PC-9 (cell line): ENCODE measurements at regions not wholly inside any gene's neighbourhood (a gene's known extent, or its start where the extent isn't known, plus 50 kb on each side); places are given as distances from the start of the nearest gene placed in this dataset.

ENCODE experiments used
- BruUV-seq: library from RNA; stranded (reverse); fragments of 400-500 nt; replicated peaks from 2 replicates; lab custom pipeline; 2021; lab: Mats Ljungman, UMichigan
- CTCF ChIA-PET: fragments of 300-600 bp; sonication (Branson Sonifier 250); formaldehyde crosslinking; loops from one replicate; lab custom pipeline; 2022; ENCODE audit warnings: antibody characterized with exemption; lab: Charles Lee
- POLR2A ChIA-PET: fragments of 300-600 bp; sonication (Branson Sonifier 250); formaldehyde crosslinking; loops from one replicate; lab custom pipeline; 2022; ENCODE audit warnings: antibody characterized with exemption; ENCODE audit not compliant: unreplicated experiment; lab: Charles Lee
- DNase-seq, 2 experiments: peaks; one replicate each; pipeline versions ENCODE4 v3.0.0 to v3.0.0-alpha.2; 2015 to 2022; ENCODE audit warnings: mixed read lengths in 1 of 2
- H2AFZ ChIP-seq: fragments of 200-600 bp; sonication (generic); 2 replicates; pipeline ENCODE4 v1.8.1; 2017; ENCODE audit warnings: antibody characterized with exemption
- H3F3A ChIP-seq: fragments of 200-600 bp; sonication (generic); 2 replicates; pipeline ENCODE4 v1.8.1; 2017; ENCODE audit warnings: antibody characterized with exemption, mild to moderate bottlenecking, low read depth; ENCODE audit not compliant: insufficient read depth
- H3K27ac ChIP-seq: fragments of 200-600 bp; sonication (generic); 2 replicates; pipeline ENCODE4 v1.6.1; 2016; ENCODE audit warnings: mixed run types
- H3K27me3 ChIP-seq: fragments of 200-600 bp; sonication (generic); 2 replicates; pipeline ENCODE4 v1.6.1; 2016; ENCODE audit warnings: low read depth, mixed run types; ENCODE audit not compliant: insufficient read depth
- H3K36me3 ChIP-seq: fragments of 200-600 bp; sonication (generic); 2 replicates; pipeline ENCODE4 v1.6.1; 2016; ENCODE audit warnings: low read depth, mixed run types
- H3K4me1 ChIP-seq: fragments of 200-600 bp; sonication (generic); replicated peaks from 2 replicates; pipeline ENCODE4 v1.6.1; 2016; ENCODE audit warnings: mixed run types; ENCODE audit not compliant: insufficient read depth
- H3K4me2 ChIP-seq: fragments of 200-600 bp; sonication (generic); 2 replicates; pipeline ENCODE4 v1.6.1; 2017; ENCODE audit warnings: mixed run types
- H3K4me3 ChIP-seq: fragments of 200-600 bp; sonication (generic); 2 replicates; pipeline ENCODE4 v1.6.1; 2016; ENCODE audit warnings: mixed run types
- H3K79me2 ChIP-seq: fragments of 200-600 bp; sonication (generic); 2 replicates; pipeline ENCODE4 v1.6.1; 2017; ENCODE audit warnings: low read depth, mixed run types
- H3K9me2 ChIP-seq: fragments of 200-600 bp; sonication (generic); 2 replicates; pipeline ENCODE4 v1.8.1; 2017; ENCODE audit warnings: mild to moderate bottlenecking; ENCODE audit not compliant: insufficient read depth
- H3K9me3 ChIP-seq: fragments of 200-600 bp; sonication (generic); 2 replicates; pipeline ENCODE4 v1.8.1; 2016; ENCODE audit warnings: low read depth; ENCODE audit not compliant: insufficient read depth
- H4K20me1 ChIP-seq: fragments of 200-600 bp; sonication (generic); 2 replicates; pipeline ENCODE4 v1.8.1; 2017; ENCODE audit not compliant: insufficient read depth
- EZH2 ChIP-seq: fragments of 200-600 bp; sonication (generic); IDR thresholded peaks from 2 replicates; pipeline ENCODE4 v1.8.0; 2017; ENCODE audit warnings: antibody characterized with exemption, low read depth
- intact Hi-C: fragments of 100-400 bp; cut with micrococcal nuclease; formaldehyde crosslinking; loops from one replicate; pipeline ENCODE4 v1.10.0; 2022; ENCODE audit not compliant: unreplicated experiment
- TF ChIP-seq, protein P1 (sequence below): fragments of 200-600 bp; sonication (generic); conservative IDR thresholded peaks from 2 replicates; pipeline ENCODE4 v1.6.1; 2017; ENCODE audit warnings: mixed run types, antibody characterized with exemption, mild to moderate bottlenecking, moderate library complexity

DNA sequence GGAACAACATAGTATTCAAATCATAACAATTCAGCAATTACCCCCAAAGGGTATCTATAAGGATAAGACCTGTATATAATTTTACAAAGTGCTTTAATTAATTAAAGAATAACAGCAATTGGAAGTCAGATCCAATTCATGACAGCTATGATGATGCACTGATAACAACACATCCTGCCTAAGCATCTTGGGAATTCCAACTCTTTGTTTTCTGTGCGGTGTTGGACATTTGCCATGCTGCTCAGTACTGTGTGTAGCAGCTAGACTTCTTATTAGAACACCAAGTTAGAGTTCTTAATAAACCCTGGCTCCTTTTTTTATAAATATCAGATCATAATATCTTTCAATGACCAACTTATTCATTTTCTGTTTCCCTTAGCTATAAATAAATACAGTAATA lies 209.0 kb downstream of the SEC61B start:
- intact Hi-C loops, result no loop called here

DNA sequence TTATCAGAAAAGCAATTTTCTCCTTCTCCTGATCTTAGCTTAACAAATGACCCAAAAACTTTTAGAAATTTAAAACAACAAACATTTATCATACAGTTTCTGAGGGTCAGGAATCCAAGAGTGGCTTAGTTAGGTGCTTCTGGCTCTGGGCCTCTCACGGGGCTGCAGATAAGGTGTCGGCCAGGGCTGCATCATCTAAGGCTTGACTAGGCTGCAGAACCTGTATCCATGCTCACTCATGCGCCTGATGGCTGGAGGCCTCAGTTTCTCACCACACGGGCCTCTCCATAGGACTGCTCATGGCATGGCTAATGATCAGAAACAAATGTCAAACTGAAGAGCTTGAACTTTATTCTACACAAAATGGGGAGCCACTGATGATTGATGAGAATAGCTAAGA lies 210.0 kb downstream of the SEC61B start:
- no TSS peak for BruUV-seq
- no peaks in the 10 kb centered on the region for H3K79me2 ChIP-seq
- no peak overlapping the region for H2AFZ ChIP-seq
- H3K9me2 ChIP-seq, result no peaks in the 10 kb centered on the region
- no peaks in the 10 kb centered on the region for H3K27me3 ChIP-seq
- DNase-seq, result no peak
- H4K20me1 ChIP-seq, result no peaks in the 10 kb centered on the region
- intact Hi-C loops, result no loop called here
- ChIA-PET POLR2A (no interaction called here), CTCF (no interaction called here)
- H3K4me3 ChIP-seq, result no peak overlapping the region
- TF ChIP-seq, protein P1, sequence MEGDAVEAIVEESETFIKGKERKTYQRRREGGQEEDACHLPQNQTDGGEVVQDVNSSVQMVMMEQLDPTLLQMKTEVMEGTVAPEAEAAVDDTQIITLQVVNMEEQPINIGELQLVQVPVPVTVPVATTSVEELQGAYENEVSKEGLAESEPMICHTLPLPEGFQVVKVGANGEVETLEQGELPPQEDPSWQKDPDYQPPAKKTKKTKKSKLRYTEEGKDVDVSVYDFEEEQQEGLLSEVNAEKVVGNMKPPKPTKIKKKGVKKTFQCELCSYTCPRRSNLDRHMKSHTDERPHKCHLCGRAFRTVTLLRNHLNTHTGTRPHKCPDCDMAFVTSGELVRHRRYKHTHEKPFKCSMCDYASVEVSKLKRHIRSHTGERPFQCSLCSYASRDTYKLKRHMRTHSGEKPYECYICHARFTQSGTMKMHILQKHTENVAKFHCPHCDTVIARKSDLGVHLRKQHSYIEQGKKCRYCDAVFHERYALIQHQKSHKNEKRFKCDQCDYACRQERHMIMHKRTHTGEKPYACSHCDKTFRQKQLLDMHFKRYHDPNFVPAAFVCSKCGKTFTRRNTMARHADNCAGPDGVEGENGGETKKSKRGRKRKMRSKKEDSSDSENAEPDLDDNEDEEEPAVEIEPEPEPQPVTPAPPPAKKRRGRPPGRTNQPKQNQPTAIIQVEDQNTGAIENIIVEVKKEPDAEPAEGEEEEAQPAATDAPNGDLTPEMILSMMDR, result no peak
- TF ChIP-seq EZH2, result no peak
- peaks cover 20% of the 10 kb centered on the region for H3K4me1 ChIP-seq
- H3K4me2 ChIP-seq, result no peak overlapping the region
- H3K27ac ChIP-seq, result no peak overlapping the region
- peaks cover 10% of the 10 kb centered on the region; the same call in 1 of the 2 replicates for H3F3A ChIP-seq
- no peaks in the 10 kb centered on the region for H3K9me3 ChIP-seq
- H3K36me3 ChIP-seq, result no peaks in the 10 kb centered on the region

More for the DNA sequence above, 209.0 kb downstream of the SEC61B start:
- H3K9me2 ChIP-seq, result no peaks in the 10 kb centered on the region
- H3K4me1 ChIP-seq, result peaks cover 20% of the 10 kb centered on the region
- peaks cover 10% of the 10 kb centered on the region; the same call in 1 of the 2 replicates for H3F3A ChIP-seq
- no peak overlapping the region for H3K4me3 ChIP-seq
- POLR2A ChIA-PET, result no interaction called here
- no peak overlapping the region for H3K4me2 ChIP-seq
- no peaks in the 10 kb centered on the region for H3K9me3 ChIP-seq
- no peak for TF ChIP-seq EZH2
- TF ChIP-seq, protein P1, result no peak
- no peak overlapping the region for H2AFZ ChIP-seq
- no peaks in the 10 kb centered on the region for H3K79me2 ChIP-seq
- CTCF ChIA-PET, result no interaction called here
- BruUV-seq, result no TSS peak
- H3K36me3 ChIP-seq, result no peaks in the 10 kb centered on the region
- no peak for DNase-seq
- H3K27me3 ChIP-seq, result no peaks in the 10 kb centered on the region
- no peaks in the 10 kb centered on the region for H4K20me1 ChIP-seq
- H3K27ac ChIP-seq, result no peak overlapping the region

DNA sequence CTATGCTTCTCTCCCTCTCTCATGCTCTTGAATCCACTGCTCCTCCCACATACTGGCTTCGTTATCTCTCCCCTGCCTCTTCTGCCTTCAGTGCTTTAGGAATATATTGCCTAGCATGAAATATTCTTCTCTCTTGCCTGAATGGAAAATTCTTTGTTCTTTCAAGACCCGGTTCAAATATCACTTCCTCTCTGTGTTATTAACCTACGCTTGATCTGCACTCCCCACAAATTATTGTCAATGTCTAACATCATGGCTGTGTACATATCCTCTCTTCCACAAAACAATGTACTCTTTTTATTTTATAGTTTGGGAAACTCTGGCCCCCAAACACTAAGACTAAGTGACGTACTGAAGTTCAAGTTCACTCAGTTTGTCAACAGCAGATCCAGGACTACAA lies 211.0 kb downstream of the SEC61B start:
- Histone ChIP-seq H3F3A (peaks cover 10% of the 10 kb centered on the region; the same call in 1 of the 2 replicates), H3K36me3 (no peaks in the 10 kb centered on the region), H2AFZ (no peak overlapping the region), H3K4me3 (no peak overlapping the region), H3K9me2 (no peaks in the 10 kb centered on the region), H3K27ac (peak overlapping the region; percentile 72), H3K79me2 (no peaks in the 10 kb centered on the region), H3K27me3 (no peaks in the 10 kb centered on the region), H3K4me2 (peak overlapping the region; percentile 26; the same call in 1 of the 2 replicates), H3K4me1 (peaks cover 20% of the 10 kb centered on the region), H3K9me3 (no peaks in the 10 kb centered on the region), H4K20me1 (no peaks in the 10 kb centered on the region)
- ChIA-PET POLR2A (no interaction called here), CTCF (no interaction called here)
- no peak for TF ChIP-seq EZH2
- TF ChIP-seq, protein P1, result no peak
- BruUV-seq, result TSS peak; percentile 65
- intact Hi-C loops, result no loop called here
- DNase-seq, result no peak
